ENCODE measurements at regions not wholly inside any gene's neighbourhood (a gene's known extent, or its start where the extent isn't known, plus 50 kb on each side); places are given as distances from the start of the nearest gene placed in this dataset.

DNA sequence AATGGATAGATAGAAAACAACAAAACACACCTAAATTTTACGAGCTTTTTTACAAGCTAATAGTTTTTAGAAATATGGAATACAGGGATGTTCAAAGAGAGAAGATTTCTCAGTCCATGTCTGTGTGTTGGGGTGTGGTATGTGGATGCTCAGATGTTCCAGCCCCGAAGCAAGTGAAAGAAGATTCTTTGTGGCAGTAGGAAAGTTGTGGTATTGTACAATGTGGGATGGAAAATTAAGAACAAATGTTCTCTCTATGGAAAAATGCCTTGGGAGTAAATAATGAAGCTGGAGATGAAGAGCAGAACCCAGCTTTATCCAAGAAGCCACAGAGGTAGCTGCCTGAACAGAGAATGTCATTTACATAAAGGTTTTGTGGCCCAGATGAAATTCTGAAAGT, 150.3 kb upstream of the PRKD1 start:
- no peak for DNase-seq

DNA sequence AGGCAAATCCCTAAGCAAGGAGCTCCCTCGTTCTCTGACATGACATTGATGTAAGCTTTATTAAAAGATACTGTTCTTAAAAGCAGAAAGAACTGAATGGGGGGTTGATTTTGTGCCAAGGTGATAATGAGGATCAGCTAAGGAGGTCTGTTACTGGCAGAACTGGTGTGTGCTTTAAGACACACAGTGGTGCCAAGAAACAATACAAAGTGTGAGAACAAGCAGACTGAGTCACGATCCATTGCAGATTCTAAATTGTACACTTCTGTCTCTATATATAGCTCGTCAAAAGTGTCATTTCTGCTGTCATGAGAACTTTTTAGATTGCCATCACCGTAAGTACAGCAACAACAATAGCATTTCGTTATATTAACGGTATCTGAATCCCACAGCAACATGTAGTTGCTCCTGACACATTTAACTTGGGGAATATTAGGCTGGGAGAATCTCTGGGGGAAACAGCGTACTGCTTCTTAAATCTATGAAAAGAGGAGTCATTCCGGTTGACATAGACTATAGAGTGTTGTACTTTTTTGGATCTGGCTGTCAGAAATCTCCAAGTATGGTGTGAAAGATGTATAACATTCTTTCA, 151.3 kb upstream of the PRKD1 start:
- no peak for DNase-seq

DNA sequence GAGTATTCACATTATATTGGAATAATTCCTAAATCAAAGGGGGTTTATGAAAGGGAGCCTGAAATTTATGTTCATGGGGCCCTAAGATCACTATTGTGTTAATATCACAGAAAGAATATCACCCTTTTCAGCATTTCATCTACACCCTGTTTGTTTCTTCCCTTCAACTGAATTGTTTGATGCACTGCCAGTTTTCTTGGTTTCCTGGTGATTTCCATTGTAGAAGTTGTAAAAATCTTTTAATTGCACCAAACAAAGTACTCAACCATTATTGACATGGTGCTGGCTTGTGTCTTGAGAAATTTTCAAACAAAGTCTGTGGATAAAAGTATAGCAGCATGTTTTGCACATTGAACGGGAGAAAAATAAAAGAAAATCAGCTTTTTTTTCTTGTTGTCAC, 154.8 kb upstream of the PRKD1 start:
- DNase-seq, result no peak

DNA sequence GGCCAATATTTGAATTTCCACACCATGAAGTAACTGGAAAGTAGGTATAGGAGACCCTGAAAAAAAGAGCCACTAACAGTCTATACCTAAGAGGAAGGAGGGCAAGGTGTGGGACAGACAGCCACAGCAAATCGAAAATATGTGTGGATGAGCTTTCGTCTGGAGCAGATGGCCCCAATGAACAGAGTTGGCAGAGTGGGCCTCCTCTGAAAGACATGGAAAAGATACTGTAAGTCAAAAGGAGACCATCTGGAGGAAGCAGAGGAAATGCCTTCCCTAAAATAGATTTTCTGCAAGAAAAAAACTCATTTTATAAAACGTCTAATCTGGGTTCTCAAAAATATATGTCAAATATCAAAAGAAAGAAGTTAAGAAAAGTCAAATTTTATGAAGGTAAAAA, 157.2 kb upstream of the PRKD1 start:
- DNase-seq, result no peak

DNA sequence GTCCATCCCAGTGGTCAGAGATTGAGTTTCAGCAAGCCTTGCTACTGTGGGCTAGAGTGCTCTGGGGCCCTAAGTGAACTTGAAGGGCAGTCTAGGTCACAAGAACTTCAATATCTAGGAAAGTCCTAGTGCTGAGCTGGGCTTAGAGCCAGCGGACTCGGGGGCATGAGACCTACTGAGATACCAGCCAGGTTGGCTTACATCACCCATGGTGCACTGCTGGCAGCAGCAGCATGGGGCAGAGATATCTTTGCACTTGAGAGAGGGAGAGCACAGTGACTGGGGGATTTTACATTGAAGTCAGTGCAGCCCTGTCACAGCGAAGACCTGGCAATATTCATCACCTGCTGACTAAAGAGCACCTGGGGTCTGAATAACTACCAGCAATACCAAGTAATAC, 158.3 kb upstream of the PRKD1 start:
- DNase-seq, result no peak

DNA sequence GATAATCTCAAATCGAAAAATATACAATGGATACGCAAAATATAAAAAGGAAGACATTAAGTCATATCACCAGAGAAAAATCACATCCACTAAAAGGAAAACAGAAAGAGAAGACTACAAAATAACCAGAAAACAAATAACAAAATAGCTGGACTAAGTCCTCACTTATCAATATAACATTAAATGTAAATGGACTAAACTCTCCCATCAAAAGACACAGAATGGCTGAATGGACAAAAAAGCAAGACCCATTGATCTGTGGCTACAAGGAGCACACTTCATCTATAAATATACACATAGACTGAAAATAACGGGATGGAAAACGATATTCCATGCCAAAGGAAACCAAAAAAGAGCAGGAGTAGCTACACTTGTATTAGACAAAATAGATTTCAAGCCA, 161.0 kb upstream of the PRKD1 start:
- no peak for DNase-seq

DNA sequence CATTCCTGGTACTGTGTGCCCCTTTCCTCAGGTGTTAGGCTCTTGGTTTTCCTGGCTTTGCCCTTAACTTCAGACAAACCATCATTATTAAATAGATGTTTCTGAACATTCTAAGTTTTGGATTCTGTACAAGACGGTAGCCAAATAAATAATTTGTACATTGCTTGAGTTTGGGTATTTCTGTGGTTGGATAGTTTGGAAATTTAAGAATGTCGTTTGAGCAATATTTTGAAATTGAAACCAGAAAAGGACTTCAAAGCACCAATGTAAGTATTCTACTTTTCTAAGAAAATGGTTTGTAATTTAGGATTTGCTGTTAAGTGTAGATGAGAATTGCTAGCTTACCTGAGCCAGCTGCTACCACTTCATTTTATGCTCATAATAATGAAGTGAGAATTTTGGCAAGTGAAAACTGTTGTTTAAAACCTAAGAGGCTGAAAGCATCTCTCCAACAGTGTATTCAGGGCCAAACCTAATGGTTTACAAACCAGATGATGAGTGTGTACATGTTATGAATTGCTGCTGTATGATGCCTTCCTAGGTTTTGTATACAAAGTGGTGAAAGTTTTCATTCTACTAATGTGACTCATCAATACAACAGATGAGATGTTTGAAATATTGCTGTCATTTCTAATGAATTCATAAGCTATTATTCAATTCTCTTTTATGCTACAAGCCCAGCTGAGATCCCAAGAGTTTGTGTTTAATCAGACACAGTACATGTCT, 181.5 kb upstream of the PRKD1 start:
- no peak for DNase-seq

DNA sequence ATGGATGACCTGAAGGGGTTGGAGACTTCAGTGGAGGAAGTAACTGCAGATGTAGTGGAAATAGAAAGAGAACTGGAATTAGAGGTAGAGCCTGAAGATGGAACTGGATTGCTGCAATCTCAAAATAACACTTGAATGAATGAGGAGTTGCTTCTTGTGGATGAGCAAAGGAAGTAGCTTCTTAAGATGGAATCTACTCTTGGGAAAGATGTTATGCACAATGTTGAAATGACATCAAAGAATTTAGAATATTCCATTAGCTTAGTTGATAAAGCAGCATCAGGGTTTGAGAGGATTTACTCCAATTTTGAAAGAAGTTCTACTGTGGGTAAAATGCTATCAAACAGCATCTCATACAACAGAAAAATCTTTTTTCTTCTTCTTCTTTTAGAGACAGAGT, 186.4 kb upstream of the PRKD1 start:
- DNase-seq, result no peak

DNA sequence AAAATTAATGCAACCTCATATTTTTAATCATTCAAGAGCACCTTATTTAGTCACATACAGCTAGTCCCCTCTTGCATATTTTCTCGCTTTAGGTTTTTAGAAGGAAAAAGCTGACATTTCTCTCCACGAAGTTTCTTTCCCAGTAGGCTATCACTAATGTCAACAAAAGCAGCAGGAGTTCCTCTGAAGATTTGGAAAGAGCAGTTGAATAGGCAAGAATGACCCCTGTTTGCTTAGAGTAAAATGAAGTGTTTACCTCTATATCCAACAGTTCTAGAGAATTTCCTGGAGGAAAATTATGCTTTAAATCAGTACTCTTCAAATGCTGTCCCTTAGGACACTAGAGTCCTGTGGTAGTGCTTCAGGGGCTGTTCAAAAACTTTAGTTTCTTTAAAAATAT, 188.1 kb upstream of the PRKD1 start:
- DNase-seq, result no peak

DNA sequence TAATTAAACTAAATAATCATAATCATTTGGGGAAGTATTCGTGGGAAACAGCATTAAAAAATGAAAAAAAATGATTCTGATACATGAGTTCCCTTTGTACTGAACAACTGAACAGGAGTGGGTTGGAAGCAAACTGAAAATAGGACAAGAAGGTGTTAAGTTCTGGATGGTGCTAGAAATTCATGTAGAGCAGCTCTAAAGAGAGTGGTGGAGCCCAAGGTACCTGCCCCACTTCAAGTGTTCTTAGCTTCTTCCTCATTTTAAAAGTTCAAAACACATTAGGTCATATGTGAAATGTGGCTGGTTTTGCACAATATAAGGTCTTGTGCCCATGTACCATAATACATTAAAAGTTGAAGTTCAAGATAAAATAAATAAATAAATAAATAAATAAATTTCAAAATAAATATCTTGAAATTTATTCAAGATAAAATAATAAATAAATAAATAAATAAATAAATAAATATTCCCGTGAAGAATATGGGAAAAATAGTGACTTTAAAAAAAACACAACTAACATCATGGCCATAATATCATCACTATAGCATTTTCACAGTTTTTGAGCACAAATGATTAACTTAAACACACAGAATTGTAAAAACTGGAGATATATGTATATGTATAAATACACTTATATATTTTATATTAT, 191.5 kb upstream of the PRKD1 start:
- no peak for DNase-seq

DNA sequence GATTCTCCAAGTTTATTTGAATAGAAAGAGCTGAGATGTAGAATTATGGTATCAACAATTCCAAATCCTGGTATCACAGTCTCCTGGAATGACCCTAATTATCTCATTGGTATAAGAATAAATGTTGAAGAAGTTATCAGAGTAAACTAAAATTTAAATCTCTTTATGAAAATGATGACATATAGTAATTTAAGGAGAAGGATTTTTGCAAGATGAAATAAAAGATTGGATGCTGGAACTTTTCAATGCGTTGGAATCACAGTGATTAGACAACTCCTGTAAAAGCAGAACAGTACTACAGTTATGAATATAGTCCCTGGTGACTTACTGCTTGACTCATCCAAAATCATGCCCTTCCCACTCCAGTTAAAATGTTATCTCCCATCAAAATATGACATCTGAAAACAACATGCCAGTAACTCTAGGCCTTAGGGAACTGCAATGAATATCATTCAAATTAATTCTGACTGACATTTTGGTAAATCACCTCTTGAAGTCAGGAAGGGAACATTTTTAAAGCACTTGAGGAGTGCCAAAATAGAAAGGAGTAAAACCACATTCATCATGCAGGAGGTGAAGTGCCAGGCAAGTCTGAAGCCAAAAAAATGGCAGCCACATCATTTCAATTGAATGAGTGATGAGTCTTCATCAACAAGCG, 197.8 kb upstream of the PRKD1 start:
- no peak for DNase-seq

DNA sequence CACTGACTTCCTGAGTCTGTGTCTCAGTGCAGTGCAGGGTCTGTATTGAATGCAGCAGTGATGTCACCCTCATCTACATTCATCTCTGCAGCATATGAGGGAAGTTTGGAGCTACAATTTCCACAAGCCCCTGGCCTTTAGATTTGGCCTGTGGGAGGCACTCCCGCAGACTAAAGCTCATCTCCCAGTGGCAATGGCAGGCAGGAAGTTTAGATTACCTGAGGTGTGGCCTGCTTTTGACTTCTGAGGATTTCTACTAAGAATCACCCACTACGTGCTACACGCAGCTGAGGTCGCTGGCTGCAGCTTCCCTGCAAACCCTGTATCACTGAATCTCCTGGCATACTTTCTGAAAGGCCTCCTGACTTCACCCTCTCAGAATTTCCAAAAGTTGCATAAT, 202.2 kb upstream of the PRKD1 start:
- DNase-seq, result no peak

DNA sequence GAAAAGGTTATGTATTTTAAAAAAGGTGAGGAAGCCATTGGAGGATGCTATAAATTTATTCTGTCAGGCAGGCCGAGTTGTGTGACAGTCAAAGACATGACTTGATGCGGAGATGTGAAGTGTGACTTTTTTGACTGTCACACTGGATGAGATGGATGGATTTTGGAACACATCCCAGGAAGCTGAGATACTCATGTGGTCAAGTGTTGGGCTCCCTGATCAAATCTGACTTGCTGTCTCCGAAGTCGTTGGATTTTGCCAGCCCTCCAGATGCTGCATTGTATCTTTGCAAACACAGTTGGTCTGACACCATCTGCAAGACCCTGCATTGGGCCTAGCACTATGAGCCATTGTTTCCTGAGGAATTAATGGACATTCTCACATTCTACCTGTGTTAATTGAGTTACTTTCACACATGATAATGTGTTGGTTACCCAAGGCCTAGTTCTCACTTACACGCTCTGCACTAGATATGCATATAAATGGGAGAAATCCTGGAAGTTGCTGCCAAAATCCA, 204.0 kb upstream of the PRKD1 start:
- no peak for DNase-seq

DNA sequence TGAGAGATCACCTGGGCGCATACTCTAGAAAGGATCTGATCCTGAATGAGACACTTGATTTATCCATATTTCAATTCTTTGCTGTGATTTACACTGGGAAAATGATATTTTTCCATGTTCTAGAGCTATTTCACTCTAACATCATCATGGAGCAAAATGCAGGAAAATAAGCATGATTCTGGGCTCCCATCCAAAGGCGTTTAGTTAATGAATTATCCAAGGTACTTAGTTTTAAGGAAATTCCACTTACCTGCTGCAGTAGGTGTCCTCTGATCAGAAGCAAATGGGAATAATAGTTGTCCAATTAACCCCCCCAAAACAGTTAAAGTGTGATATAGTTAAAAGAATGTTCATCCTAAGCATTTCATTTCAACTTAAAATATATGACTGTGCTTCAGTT, 204.5 kb upstream of the PRKD1 start:
- DNase-seq, result no peak

DNA sequence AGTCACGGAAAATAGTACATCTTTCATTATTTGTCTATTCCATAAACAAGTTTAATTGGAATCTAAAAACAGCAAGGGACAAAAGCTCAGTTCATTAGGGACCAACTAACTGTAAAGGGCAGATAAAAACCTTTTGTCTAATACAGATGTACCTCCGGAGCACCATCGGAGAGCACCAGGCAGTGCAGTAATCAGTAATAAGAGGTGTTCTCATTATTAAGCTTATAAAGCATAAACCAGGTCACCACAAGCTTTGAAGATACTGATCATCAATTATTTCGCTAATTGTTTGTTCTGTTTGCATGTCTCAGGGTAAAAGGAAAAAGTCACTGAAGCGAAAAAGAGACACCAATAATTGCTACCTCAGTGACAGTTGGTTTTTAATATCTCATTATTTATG, 207.3 kb upstream of the PRKD1 start:
- no peak for DNase-seq

DNA sequence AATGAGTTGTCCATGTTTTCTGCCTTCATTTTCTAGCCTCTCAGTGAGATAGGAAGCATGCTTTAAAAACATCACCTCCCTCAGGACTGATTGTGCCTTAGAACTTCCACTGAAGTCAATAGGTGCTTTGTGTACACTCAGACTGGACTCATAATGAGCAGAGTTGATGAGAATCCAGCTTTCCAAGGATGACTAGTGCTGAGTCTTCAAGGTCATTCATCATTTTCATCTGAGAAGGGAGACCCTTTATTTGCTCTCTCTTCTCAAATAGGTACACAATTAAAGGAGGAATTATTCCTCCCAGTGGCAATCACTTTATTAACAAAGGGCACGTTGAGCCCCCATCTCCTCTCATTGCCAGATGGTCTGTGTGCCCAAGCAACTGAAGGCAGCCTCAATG, 210.9 kb upstream of the PRKD1 start:
- DNase-seq, result no peak

DNA sequence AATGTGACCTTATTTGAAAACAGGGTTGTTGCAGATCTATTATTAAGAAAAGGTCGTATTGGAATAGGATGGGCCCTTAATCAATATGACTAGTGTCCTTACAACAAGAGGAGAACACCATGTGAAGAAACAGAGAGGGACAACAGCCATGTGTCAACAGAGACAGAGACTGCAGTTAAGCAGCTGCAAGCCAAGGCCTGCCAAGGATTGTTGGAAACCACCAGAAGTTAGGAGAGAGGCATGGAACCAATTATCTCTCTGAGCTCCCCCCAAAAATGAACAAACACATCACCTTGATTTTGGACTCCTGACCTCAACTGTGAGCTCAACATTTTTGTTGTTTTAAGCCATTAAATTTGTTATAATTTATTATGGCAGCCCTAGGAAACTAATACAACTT, 214.6 kb upstream of the PRKD1 start:
- DNase-seq, result no peak

DNA sequence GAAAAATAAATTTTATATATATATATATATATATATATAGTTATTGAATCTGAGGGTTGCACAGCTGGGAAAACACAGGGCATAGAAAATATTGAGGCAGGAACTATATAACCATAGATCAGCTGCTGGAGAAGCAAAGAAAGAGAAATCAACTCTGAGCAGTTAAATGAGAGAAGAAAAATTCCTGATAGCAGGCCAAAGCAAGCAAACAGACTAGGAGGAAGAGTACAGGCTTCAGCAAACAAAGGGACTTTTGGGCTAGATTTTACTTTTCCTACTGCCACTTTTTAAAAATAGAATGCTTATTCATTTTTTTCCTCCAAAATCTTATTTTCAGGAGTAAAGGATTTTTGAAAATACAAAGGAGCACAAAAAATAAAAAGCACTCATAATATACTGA, 216.0 kb upstream of the PRKD1 start:
- DNase-seq, result no peak

DNA sequence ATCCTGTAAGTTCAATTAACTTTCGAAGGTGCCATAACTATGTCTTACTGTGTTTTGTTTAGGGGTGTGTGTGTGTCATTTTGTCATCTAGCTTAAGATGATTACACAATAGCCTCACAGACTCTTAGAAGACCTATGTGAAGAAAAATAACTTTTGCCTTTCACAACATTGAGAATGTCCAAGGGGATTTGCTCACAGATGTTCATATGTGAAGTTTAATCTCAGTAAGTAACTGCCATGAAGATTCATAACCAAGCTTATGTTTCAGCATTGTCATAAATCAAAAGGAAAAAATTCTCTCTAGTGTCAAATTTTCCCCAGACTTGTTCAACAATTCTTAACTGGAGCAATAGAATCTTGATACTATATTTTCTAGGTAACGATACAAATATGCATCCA, 226.1 kb upstream of the PRKD1 start:
- no peak for DNase-seq

DNA sequence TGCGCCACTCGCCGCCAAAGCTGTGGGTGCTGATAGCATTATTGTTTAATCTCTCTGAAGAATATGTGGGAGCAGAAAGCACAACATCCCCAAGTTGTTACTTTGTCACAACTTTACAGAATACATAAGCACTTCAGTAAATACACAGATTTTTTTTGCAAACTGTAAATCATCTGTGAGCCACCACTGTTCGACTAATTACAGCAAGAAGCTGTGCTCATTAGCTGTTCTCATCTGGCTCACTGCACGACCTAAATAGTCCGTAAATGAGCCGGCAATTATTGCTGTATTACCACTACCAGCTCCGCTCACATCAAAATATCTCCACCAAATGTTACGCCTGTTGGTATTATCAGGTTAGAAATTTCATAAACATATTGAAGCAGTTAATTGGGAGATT, 228.9 kb upstream of the PRKD1 start:
- DNase-seq, result no peak

DNA sequence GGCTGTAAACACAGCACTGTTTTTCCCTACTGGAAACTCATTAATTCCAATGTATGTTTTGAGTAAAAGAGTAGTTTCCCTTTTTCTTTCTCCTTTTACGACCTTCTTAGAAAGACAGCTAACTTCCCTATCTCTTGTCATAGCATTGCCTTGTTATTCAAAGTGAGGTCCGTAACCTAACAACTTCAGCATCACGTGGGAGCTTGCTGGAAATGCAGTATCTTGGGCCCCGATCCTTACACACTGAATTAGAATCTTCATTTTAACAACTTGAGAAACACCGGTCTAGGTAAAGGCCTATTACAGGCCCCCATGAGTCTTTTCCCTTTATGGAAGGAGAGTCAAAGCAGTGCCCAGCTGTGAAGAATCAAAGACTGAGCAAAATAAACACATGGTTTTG, 230.7 kb upstream of the PRKD1 start:
- DNase-seq, result no peak

DNA sequence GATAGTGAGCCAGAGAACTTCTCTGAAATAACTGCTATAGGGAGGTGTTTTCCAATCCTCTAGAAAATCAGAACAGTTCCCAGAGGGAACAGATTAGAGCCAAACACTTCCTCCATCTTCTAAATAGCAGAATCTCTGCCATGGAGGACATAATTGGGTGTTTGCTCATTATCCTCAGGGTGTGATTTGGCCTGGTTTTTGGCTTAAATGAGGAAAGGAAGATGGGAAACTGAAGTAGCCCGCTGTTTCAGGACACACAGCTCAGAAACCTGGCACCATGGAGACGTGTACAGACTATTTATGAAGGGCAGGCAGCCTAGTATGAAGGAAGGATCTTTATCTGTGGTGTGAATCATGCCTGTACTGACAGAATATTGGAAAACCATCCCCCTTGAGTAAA, 231.7 kb upstream of the PRKD1 start:
- DNase-seq, result no peak

DNA sequence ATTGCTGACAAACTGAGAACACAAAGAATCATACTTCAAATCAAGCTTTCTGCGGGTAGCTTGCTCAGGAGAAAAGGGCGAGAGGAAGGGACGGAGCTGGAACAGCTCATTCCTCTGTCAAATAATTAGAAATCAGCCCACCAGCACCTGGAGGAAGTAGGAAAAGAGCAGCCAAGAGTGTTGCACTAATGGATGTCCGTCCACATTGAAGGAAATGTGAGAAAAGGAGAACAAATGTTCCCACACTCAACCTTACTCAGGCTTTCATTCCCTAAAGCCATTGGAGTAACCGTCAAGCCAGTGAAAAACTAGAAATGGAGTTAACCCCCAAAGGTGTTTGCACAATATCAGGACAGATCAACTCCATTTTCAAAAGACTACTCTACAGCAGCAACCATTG, 233.0 kb upstream of the PRKD1 start:
- DNase-seq, result no peak

DNA sequence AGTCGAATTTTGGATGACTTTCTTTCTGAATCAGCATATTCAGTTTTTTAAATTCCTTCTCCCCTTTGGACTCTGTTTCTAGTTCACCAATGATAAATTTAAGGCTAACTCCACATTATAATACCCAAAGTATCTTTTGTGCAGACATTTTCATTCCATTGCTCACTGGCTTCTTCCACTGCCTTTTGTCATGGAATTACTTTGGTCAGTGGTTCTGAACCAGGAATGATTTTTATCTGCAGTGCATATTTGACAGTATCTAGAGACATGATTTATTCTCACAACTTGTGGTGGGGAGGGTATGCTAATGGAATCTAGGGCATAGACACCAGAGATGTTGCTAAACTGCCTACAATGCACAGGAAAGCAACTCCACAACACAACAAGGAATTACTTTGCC, 234.4 kb upstream of the PRKD1 start:
- DNase-seq, result no peak
